SK-N-MC (cell line): ENCODE measurements at regions not wholly inside any gene's neighbourhood (a gene's known extent, or its start where the extent isn't known, plus 50 kb on each side); places are given as distances from the start of the nearest gene placed in this dataset.

ENCODE experiments used
- EZH2 ChIP-seq: fragments of 200-600 bp; sonication (generic); IDR thresholded peaks from one replicate; pipeline ENCODE4 v1.6.1; 2017; ENCODE audit warnings: antibody characterized with exemption
- FOXP2 ChIP-seq: optimal IDR thresholded peaks from 2 replicates; pipeline ENCODE3; 2011; ENCODE audit warnings: mild to moderate bottlenecking, moderate library complexity; ENCODE audit not compliant: insufficient read depth; ENCODE audit errors: extremely low read length, control extremely low read depth
- POLR2AphosphoS5 ChIP-seq: IDR thresholded peaks from 2 replicates; pipeline ENCODE4 v1.6.1; 2012; ENCODE audit warnings: mild to moderate bottlenecking, low read depth, low read length, borderline replicate concordance

DNA sequence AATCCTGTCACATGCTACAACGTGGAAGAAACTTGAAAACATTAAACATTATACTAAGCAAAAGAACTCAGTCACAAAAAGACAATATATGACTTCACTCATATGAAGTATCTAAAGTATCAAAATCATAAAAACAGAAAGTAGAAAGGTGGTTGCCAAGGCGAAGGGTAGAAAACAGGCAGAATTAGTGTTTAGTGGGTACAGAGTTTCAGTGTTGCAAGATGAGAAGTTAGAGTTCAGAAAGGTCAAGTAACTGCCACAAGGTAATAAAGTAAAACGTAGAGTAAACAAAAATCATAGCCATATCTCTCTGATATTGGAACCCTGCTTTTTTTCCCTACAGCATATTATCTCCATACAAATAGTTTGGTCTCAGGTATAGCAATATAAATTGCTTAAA, 223.8 kb upstream of the FSCB start:
- no peak for TF ChIP-seq POLR2AphosphoS5
- TF ChIP-seq EZH2 = no peak
- TF ChIP-seq FOXP2 = no peak
